PFSK-1 (cell line): ENCODE measurements at regions not wholly inside any gene's neighbourhood (a gene's known extent, or its start where the extent isn't known, plus 50 kb on each side); places are given as distances from the start of the nearest gene placed in this dataset.

Experiments used
- POLR2AphosphoS5 ChIP-seq: IDR thresholded peaks from 2 replicates; pipeline ENCODE4 v1.6.1; 2012; ENCODE audit warnings: low read depth, mild to moderate bottlenecking, control low read depth, low read length, moderate library complexity
- REST ChIP-seq, 2 experiments: IDR thresholded peaks; 2 replicates each; pipeline versions ENCODE4 v1.6.1 to v1.8.0; 2011 to 2012; ENCODE audit warnings: low read depth in 2 of 2, low read length in 2 of 2, control low read depth in 1 of 2, inconsistent platforms in 1 of 2, mild to moderate bottlenecking in 1 of 2, moderate library complexity in 1 of 2; ENCODE audit not compliant: insufficient read depth in 1 of 2
- SIN3A ChIP-seq: IDR thresholded peaks from 2 replicates; pipeline ENCODE4 v1.6.1; 2012; ENCODE audit warnings: mild to moderate bottlenecking, low read length, moderate library complexity, borderline replicate concordance; ENCODE audit not compliant: insufficient read depth
- TAF1 ChIP-seq: IDR thresholded peaks from 2 replicates; pipeline ENCODE4 v1.6.1; 2012; ENCODE audit warnings: low read length, control low read depth, borderline replicate concordance; ENCODE audit not compliant: insufficient read depth

DNA sequence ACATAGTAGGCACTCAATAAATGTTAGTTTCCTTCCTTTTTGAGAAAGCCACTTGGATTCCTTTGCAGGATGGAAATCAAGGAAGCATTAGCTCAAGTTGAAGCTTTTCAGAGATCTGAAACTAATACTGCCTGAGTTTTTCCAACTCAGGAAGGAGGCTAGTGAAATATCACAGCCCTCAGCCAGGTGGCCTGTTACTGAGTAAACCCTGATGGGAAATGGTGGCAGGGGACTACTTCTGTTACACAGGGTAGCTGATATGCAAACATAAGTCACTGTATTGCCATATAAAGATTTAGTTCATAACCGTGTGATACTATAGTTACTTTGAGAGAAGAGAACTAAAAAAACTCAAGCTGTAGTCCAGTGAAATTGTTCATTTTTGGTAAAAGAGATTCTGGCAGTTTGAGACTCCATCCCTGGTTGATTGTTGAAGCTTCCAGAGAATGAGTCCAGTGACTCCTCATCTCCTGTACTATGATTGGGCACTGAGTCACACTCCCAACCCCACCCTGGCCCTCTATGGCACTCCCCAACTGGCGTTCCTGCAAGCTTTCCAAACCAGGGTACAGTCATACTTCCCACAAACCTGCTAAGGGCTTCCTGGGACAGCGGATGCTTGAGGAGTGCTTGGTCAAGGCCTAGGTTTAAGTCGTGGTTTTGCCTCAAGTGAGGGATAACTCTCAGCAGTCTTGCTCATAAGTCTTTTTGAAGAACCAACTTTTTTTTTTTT, 81.8 kb downstream of the MID1IP1 start:
- TF ChIP-seq POLR2AphosphoS5 (no peak), TAF1 (no peak), SIN3A (no peak), REST (IDR thresholded peaks at IDR 0.05; ENCODE audit: insufficient read depth in 1 of 2, low read depth in 2 of 2, low read length in 2 of 2) (no peak)
